ENCODE measurements at regions not wholly inside any gene's neighbourhood (a gene's known extent, or its start where the extent isn't known, plus 50 kb on each side); places are given as distances from the start of the nearest gene placed in this dataset.

GRCh38 chr3:110181226-110181625, 843.9 kb upstream of the DPPA4 start:
- Histone ChIP-seq H3K27ac (peak overlapping the region in 1 of 2 donors; percentile 40), H3K36me3 (no peaks in the 10 kb centered on the region), H3K4me3 (no peak overlapping the region), H3K27me3 (no peaks in the 10 kb centered on the region), H3K4me1 (peaks cover 0 to 9% of the 10 kb centered on the region in 2 donors), H3K9me3 (no peaks in the 10 kb centered on the region)
- no peak for DNase-seq (ENCODE audit: low spot score)
- TF ChIP-seq, protein P1, sequence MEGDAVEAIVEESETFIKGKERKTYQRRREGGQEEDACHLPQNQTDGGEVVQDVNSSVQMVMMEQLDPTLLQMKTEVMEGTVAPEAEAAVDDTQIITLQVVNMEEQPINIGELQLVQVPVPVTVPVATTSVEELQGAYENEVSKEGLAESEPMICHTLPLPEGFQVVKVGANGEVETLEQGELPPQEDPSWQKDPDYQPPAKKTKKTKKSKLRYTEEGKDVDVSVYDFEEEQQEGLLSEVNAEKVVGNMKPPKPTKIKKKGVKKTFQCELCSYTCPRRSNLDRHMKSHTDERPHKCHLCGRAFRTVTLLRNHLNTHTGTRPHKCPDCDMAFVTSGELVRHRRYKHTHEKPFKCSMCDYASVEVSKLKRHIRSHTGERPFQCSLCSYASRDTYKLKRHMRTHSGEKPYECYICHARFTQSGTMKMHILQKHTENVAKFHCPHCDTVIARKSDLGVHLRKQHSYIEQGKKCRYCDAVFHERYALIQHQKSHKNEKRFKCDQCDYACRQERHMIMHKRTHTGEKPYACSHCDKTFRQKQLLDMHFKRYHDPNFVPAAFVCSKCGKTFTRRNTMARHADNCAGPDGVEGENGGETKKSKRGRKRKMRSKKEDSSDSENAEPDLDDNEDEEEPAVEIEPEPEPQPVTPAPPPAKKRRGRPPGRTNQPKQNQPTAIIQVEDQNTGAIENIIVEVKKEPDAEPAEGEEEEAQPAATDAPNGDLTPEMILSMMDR (IDR thresholded peaks at IDR 0.05): no peak

GRCh38 chr3:110184536-110184935, 847.2 kb upstream of the DPPA4 start:
- Histone ChIP-seq H3K4me1 (no peaks in the 10 kb centered on the region), H3K27me3 (no peaks in the 10 kb centered on the region), H3K4me3 (no peak overlapping the region), H3K36me3 (no peaks in the 10 kb centered on the region), H3K27ac (no peak overlapping the region), H3K9me3 (peaks cover 0 to 4% of the 10 kb centered on the region in 2 donors)
- no peak for DNase-seq (ENCODE audit: low spot score)
- TF ChIP-seq, protein P1 (IDR thresholded peaks at IDR 0.05): no peak

DNA sequence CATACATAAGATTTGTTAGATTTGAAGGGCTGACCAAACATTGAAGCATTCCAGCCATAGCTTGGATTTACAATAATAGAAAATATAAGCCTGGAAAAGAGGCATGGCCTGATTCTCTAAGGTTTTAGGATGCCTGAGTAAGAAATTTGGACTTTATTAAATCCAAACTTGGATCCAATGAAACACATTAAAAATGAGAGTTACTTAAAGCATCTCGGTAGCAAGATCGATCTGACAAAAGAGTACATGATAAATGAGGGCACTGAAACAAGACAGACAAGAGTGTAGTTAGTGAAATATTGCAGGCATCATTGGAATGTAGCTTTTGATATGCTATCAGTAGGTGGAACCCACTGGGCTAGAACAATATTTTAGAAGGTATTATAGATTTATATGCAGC, 855.7 kb upstream of the DPPA4 start:
- Histone ChIP-seq H3K27me3 (no peaks in the 10 kb centered on the region), H3K4me1 (no peaks in the 10 kb centered on the region), H3K36me3 (no peaks in the 10 kb centered on the region), H3K27ac (no peak overlapping the region), H3K9me3 (peaks cover 0 to 14% of the 10 kb centered on the region in 2 donors), H3K4me3 (no peak overlapping the region)
- TF ChIP-seq, protein P1 (IDR thresholded peaks at IDR 0.05): no peak
- DNase-seq (ENCODE audit: low spot score): no peak

DNA sequence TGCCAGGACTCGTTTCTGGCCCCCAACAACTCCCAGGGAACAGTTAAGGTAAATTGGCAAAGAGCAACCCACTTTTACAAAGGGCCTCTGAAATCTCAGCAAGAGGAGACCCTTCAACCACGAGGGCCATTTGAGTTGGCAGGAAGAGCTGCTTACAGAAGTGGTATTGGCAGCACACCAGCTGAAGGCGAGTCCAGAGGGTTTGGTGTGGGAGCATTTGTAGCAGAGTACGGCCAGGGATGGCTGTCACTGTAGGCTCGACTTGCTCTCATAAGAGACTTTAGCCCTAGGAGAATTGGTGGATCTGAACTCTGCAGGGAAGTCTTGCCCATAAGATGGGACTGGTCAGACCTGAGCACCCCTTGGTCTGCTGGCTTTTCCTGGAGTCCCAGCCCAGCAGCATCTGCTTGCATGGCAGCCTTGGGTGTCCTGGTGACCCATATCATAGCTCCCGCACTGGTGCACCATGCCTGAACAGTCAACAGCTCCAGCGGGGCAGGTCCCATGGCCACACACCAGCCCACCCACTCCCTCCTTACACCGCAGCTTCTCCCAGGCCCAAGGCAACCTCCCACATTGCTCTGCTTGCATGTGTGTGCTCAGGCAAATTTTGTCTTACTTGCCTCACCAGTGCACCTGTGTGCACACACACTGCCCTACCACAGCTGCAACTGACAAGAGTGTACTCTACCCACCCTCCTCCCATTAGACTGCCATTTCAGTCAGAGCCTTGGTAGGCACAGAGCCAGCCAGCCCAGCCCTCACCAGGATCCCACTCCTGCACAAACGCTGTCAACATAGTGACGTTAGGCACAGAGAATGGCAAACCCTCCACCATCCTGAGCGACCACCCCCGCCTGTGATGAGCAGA, 861.6 kb upstream of the DPPA4 start:
- Histone ChIP-seq H3K4me3 (no peak overlapping the region), H3K27me3 (no peaks in the 10 kb centered on the region), H3K27ac (no peak overlapping the region), H3K9me3 (peaks cover 0 to 5% of the 10 kb centered on the region in 2 donors), H3K36me3 (no peaks in the 10 kb centered on the region), H3K4me1 (no peaks in the 10 kb centered on the region)
- TF ChIP-seq, protein P1 (IDR thresholded peaks at IDR 0.05): no peak
- DNase-seq (ENCODE audit: low spot score): no peak

GRCh38 chr3:110199588-110199943, 862.2 kb upstream of the DPPA4 start:
- peaks cover 0 to 5% of the 10 kb centered on the region in 2 donors for H3K9me3 ChIP-seq
- no peak for DNase-seq (ENCODE audit: low spot score)
- no peak overlapping the region for H3K27ac ChIP-seq
- H3K4me1 ChIP-seq: no peaks in the 10 kb centered on the region
- H3K27me3 ChIP-seq: no peaks in the 10 kb centered on the region
- no peak overlapping the region for H3K4me3 ChIP-seq
- TF ChIP-seq, protein P1 (IDR thresholded peaks at IDR 0.05): no peak
- H3K36me3 ChIP-seq: no peaks in the 10 kb centered on the region

Measured in right atrium auricular region (tissue), 2 donors.